Stimulated activated CD8-positive, alpha-beta memory T cell treated with anti-CD3 and anti-CD28 coated beads, Interleukin-12 subunit alpha, Interleukin-12 subunit beta, amount 100 ng/mL, for 1 hour (primary cell): ENCODE measurements at regions not wholly inside any gene's neighbourhood (a gene's known extent, or its start where the extent isn't known, plus 50 kb on each side); places are given as distances from the start of the nearest gene placed in this dataset.
"Not testable (repeated sequence)": the region's sequence is repeated elsewhere in the genome, so short reads cannot be mapped to it uniquely, and the experiment has no call there.

Experiments
- DNase-seq: peaks from one replicate; pipeline ENCODE4 v3.0.0-alpha.2; 2020; ENCODE audit warnings: low read depth

DNA sequence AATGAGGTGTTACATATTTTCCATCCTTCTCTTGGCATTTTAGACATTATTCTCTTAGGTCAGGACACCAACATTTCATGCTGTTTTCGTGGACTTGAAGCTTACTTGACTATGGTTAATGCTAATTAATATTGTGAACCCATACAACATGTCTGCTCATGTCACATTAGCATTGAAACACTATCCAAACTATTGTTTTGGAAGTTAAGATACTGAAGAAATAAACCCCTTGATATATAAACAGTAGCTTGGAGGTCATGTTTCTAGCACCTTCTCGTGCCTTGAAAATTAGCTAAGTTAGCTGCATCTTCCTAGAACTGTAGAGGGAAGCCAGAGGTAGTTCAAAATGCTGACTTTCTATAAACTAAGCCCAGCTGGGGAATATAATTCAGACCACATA lies 288.8 kb downstream of the LTN1 start:
- no peak for DNase-seq

DNA sequence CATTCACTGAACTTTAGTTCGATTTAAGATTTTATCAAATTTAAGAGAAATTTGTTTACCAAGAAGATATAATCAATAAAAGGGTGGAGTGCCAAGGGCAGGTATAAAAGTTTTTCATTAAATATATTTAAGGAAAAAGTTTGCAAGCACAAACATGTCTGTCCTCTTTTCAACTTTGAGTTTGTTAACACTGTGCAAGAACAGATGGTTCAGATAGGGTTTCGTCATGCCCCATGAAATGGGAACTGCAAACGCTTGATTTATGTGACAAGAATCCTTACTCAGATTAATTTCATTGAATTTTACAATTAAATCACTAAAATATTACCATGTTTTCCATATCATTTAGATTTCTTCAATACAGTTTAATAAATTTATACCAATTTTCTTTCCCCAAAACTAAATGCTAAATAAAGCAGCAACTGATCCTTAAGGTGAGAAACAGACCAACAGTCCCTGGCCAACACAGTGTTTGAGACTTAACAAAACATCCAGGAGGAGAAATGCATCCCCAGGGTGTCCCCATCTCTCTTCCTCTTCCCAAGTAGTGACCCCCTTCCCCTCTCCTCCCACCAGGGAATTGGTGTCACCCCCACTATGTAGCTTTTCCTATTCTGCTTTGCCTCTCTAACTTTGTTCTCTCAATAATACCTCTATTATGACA lies 292.9 kb downstream of the LTN1 start:
- no peak for DNase-seq

DNA sequence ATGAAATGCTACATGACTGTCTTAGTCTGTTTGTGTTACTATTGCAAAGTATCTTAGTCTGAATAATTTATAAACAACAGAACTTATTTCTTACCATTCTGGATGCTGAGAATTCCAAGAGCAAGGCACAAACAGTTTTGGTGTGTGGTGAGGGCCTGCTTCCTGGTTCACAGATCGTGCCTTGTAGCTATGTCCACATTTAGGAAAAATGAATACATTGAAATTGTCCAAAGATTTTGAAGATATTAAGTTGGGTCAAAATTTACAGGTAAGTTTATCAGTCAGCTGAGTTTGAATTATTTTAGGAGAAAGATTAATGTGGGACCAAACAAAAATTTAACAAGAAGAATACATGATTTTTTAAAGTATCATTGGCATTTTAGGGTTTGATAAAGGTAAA lies 293.5 kb downstream of the LTN1 start:
- no peak for DNase-seq

DNA sequence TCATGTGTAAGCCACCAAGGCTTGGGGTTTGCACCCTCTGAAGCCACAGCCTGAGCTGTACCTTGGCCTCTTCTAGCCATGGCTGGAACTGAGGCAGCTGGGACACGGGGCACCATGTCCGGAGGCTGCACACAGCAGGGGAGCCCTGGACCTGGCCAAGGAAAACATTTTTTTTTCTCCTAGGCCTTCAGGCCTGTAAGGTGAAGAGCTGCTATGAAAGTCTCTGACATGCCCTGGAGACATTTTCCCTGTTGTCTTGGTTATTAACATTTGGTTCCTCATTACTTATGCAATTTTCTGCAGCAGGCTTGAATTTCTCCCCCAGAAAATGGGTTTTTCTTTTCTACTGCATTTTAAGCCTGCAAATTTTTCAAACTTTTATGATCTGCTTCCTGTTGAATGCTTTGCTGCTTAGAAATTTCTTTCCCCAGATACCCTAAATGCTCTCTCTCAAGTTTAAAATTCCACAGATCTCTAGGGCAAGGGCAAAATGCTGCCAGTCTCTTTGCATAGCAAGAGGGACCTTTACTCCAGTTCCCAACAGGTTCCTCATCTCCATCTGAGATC lies 295.8 kb downstream of the LTN1 start:
- no peak for DNase-seq

DNA sequence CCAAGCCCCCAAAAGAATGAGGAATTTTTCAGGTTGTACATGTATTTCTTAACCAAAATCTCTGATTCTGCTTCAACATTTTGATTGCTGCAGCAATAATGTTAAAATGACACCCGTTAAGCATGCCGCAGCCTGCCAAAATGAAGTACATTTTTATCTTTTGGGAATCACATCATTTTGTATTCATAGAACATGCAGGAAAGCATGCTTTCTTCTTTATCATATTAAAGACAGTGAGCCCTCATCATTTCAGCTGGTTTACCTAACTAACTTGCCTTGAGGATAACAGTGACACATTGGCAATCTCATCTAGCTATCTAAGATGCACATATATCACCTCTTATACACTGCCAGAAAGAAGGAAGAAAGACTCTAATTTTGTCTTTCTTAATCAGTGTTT lies 299.2 kb downstream of the LTN1 start:
- DNase-seq, result no peak

DNA sequence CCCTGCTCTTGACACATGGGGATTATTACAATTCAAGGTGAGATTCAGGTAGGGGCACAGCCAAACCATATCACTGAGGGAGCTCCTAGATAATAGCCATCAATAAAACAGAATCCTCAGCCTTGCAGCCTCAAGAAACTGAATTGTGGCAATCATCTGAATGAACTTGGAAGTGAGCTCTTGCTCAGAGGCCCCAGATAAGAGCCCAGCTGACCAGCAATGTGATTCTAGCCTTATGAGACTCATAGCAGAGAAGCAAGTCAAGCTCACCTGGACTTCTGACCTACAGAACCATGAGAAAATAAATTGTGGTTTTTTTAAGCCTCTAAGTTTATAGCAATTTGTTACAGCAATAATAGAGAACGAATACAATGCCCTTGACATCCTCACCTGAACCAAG lies 302.5 kb downstream of the LTN1 start:
- no peak for DNase-seq

DNA sequence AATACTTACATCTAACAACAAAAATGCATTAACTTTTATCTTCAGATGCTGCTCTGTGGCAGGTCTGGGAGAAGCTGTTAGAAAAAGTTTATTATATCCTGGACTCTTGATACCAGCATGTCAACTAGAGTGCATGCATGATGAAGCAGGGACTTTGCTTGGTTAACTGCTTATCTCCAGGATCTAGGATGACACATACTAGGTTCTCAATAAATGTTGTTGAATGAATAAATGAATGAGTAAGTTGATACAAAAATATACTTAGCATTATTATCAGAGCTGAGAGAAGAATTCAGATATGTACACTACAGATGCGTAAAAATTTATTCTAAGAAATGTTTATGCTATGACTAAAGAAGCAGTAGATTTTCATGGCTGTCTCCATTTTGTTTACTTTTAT lies 304.3 kb downstream of the LTN1 start:
- no peak for DNase-seq

DNA sequence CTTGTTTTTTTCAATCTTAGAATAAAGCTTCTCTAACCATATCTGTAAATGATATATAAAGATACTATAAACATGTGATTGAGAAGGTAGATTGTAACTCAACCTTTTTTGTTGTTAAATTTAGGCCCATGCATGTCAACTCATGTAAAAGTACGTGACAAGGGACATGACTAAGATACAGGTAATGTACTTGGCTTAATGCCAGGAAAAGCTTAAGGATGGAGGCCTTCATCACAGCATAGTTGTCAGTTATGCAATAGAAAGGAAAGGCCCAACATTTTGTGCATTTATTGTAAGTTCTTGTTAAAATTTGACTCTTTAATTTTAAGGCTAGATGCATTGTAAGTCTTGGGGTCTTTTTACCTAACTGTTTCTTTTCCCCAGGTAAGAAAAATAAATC lies 305.1 kb downstream of the LTN1 start:
- no peak for DNase-seq

DNA sequence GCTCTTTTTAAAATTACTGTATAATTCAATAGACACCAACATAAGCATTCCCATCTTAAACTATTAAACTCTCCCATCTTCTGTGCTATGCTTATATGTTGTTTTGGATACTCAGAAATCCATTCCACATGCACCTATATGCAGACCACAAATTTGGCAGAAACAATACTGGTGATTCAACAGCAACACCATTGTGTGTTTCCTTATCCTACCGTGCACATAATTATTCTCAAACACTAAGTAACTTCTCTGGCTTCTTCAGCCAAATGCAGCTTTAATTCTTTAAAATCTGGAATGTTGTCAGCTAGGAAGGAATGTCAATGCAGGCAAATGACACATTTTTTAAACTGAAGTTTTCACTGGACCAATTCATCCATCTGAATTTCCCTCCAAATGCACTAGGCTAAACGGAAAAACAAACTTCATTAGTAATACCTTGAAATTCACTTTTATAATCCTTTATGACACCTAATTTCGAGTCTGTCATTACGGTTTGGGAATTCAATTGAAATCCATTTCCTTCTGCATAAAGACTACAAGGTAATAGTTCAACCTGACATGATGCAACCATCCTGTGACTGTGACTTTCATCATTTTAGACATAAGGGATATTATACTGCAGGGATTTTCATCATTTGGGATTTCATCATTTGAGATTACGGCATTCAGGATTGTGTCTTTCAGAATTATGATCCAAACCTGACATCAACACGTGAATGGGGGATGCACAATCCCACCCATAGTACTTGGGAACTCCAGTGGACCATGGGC lies 308.5 kb downstream of the LTN1 start:
- DNase-seq, result no peak

DNA sequence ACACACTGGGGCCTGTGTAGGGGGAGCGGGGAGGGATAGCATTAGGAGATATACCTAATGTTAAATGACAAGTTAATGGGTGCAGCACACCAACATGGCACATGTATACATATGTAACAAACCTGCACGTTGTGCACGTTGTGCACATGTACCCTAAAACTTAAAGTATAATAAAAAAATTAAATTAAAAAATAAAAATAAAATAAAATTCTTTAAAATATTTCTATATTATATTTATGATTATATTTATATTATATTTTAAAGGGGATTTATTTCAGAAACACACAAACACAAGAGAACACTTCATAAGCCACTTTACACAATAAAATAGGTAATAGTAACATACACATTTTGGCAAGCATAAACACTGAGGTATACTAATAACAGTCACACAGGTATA lies 309.8 kb downstream of the LTN1 start:
- not testable (repeated sequence) for DNase-seq

DNA sequence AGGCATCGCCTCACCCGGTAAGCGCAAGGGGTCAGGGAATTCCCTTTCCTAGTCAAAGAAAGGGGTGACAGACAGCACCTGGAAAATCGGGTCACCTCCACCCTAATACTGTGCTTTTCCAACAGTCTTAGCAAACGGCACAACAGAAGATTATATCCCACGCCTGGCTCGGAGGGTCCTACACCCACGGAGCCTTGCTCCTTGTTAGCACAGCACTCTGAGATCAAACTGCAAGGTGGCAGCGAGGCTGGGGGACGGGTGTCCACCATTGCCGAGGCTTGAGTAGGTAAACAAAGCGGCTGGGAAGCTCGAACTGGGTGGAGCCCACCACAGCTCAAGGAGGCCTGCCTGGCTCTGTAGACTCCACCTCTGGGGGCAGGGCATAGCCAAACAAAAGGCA lies 315.6 kb downstream of the LTN1 start:
- DNase-seq, result not testable (repeated sequence)

DNA sequence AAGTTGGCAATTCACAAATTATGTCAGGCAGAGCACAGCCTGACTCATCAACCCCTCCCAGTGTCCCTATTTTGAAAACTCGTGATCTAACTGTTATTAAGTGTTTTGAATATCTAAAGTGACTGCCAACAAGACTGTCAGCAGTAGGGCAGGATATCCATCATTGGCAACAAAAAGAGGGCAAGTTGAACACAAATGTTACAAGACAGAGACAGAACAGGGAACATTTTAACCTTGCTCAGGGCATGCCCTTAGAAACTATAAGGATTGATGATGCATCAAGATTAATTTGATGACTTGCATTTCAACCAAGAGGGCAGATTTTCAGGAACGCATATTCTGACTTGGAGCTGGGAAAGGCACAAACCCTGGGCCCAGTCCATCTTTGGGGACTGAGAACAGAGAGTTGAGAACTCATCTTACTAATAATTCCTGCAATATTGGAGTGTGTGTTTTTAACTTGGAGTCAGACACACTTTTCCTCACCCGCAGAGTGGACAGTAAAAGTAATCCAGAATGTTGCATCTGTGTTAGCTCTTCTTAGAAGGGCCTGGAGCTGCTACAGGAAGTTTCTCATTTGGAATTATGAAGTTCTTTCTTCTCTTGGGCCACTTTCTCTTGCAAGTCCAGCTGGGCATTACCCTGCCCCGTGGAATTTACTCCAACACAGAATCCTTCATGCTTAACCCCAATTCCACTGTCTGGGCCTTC lies 317.2 kb downstream of the LTN1 start:
- no peak for DNase-seq

DNA sequence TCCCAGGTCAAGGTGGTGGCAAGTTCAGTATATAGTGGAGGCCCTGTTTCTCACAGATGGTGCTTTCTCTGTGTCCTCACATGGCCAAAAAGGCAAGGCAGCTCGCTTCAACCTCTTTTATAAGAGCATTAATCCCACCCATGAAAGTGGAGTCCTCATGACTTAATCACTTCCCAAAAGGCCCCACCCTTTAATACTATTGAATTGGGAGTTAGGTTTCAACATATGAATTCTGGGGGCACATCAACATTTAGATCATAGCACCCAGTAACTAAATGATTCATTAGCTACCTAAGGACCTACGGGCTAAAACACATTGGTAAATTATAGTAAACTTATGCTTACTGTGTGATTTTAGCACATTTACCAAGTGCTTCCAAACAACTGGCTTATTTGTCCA lies 317.9 kb downstream of the LTN1 start:
- DNase-seq, result no peak

DNA sequence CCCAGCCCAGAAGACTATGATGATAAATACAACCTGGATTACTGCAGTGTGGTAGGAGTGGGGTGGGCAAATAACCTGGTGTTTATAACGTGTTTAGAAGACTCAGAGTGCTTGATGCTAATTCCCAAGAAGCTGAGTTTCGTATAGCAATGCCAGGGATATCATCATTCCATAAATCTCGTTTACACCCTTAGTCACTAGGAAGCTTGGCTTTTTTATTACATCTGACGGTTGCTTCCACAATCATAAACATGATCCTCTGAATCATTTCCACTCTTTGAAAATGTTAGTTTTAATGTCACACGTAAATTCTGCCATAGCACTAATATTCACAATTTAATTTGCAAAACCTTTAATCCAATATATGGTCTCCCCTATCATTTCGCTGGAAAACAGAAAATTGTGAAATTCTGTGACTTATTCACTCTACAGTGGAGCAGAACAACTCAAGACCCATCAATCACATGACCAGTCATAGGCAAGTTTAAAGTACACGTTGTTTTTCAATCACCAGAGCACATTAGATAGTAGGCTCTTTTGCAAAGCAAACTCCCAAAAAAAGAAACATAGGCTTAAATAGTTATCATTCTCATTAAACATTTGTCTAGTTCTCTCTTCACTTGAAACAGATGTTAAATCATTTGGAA lies 321.0 kb downstream of the LTN1 start:
- no peak for DNase-seq

DNA sequence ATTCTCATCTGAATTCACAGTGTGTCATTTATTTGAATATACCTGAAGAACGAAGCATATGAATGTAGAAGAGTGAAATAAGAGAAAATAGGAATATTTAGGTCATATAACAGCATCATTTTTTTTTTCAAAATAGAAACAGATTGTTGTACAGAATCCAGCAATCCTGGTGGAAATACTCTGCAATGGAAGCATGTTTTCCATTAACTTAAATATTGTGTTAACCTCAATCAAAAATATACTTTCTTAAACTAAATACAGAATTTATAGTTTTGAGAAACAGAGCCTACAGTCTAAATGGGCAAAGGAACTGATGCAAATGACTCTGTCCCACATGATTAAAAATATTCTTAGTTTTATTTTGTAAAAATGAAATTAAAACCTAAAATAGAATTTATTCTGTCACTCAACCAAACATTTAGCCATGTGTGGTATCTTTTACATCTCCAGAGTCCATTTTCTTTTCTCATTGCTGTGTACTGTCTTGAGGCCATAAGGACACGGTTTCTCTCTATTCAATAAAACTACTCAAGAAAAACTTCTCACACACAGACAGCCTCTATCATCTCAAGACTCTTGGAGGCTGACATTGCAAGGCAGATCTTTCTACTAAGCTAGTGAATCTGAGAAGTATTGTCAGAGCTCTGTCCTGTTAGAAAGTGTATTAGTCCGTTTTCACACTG lies 322.6 kb downstream of the LTN1 start:
- DNase-seq, result no peak

DNA sequence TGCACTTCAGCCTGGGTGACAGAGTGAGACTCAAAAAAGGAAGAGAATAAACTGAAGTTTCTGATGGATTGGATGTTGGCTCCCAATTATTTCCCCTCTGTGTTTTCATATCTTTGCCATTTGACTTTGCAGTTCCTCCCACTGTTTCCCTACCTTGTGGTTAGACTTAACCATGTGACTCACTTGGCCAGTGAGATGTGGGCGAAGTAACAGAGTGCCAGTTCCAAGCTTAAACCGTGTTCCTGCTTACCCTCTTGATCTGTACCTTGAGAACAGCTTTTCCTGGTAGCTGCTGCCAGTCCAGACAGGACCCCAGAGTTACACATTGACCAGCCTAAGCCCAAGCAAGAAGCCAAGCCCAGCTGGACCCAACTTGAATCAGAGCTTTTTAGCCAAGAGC lies 323.4 kb downstream of the LTN1 start:
- DNase-seq, result no peak

DNA sequence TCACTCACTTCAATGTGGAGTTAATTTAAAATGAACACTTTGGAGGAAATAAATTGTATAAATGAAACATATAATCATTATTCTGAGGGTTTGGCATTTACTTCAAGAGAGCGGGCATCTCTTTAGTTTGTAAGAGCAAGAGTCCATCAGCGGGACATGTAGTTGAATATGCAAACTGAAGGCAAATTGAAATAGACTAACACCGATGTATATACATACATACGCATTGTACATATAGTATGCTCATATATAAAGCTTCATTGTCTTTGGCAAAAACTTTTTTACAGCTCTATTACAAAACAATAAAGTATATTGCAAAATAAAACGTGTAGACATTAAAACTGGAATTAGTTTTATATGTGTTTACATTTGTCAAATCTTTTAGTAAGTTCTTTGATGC lies 328.9 kb downstream of the LTN1 start:
- DNase-seq, result no peak

DNA sequence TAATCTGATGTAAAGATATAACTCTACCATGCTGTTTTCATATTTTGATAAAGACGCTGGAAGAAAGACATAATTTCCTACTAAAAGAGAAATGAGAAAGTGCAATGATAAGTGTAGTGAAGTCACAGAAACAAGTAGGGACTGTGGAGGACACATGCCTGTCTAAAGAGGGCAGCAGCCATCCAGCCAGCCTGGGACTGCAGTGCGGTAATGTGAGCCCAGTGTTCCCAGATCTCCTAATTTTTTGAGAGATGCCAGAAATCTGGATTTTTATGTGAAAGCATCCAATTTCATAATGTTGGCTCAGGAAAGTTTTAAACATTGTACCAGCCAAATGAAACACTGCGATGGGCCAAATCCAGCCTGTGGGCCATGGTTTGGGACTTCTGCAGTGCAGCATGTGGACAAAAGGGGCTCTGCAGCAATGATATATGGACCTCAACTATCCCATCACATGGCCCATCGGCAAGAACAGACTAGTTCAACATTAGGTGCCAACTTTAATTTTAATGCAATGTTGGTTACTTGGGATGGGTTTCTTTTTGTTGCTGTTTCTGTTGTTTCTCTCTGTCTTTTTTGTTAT lies 329.5 kb downstream of the LTN1 start:
- no peak for DNase-seq

DNA sequence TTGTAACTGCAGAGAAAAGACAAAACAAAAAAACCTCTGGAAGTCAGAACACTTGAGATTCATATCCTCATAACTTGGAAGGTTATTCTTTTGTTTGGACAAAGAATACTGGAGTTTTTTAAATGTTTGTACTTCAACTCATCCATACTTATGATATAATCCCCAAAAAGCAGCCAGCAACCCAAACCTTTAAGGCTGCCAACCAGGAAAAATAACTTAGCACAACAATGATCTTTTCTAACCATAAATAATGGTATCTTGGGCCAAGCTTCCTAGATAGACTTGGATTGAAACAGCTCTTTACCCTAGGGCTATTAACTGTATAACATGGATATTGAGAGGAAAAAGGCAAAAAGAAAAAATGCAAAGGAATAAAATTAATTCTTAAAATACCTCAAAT lies 335.1 kb downstream of the LTN1 start:
- no peak for DNase-seq

DNA sequence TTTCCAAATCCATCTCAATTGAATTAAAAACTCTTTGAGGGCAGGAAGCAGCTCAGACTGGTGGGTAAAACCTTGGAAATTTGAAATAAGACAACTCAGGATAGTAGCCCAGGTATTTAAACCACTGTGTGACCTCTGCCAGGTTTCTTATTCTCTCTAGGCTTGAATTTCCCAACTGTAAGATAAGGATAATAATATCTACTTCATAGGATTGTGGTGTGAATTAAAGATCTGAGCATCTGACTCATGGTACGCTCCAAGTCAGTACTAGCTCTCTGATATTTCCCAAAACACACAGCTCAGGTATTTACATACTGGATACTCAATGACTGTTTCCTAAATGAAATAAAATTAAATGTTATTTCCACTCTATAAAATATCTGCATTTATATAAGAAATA lies 337.2 kb downstream of the LTN1 start:
- no peak for DNase-seq

DNA sequence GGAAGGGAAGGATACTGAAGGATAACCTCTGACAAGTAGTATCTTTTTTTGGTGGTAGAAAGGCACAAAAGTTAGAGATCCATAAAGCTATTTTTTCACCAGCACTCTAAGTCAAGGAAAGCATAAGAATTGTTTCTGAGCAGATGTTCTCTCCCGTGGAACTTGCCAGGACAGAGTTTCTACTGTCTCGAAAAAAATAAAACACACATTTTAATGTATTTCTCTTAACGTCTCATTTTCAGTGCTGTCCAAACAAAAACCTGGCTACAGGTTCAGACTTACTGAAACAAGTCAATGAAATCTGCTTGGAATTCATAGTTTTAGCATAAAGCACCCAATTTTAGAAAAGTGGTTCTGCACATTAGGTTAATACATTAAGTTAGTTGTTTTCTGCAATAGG lies 338.3 kb downstream of the LTN1 start:
- no peak for DNase-seq

DNA sequence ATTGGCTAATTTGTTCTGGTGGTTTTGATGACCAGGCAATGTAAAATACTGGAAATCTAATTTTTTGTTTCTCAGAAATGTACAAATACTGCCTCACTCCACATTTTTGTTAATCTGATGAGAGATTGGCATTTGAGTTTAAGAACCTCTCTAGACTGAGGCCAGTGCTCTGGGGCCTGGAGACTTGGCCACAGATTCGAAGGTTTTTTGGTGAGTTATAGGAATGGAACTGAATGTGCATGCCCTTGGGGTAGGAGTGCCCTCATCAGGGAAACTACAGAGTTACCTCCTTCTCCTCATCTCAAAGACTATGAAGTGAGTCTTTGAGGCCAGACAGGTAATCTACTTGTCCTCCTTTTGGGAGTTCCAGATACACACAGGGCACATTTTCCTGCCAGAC lies 347.9 kb downstream of the LTN1 start:
- DNase-seq, result no peak
